ENCODE measurements at regions not wholly inside any gene's neighbourhood (a gene's known extent, or its start where the extent isn't known, plus 50 kb on each side); places are given as distances from the start of the nearest gene placed in this dataset.

DNA sequence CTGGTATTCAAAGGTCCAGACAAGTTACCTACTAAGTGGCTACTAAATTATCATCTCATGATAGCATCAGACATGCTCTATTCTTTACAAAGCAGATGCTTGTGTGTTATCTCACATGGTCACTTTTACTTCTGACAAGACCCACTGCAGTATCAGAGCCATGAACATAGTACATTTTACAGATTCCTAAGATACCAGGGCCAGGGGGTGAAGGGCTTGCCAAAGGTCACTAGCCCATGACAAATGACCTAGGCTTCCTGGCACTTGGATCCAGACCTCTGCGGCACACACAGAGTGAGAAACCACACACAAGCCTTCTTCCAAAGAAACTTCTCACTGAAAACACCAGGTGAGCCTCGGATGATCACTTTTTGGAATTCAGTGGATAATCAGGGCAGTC lies 446.8 kb downstream of the EIPR1 start:
- peaks cover 0 to 12% (median 3%) of the 10 kb centered on the region in 3 donors for H3K9me3 ChIP-seq (ENCODE audit: control extremely low read depth in 1 of 3, control insufficient read depth in 2 of 3, insufficient read depth in 1 of 3, low read length in 2 of 3)
- no peak overlapping the region for H3K27ac ChIP-seq (ENCODE audit: low read length in 2 of 2)
- H3K4me2 ChIP-seq (replicated peaks; ENCODE audit: low read depth, low read length, poor library complexity, severe bottlenecking) = no peak overlapping the region
- H3K4me1 Mint-ChIP-seq = no peaks in the 10 kb centered on the region
- no peak overlapping the region for H3K4me3 Mint-ChIP-seq
- no peaks in the 10 kb centered on the region for H3K27me3 ChIP-seq (replicated peaks in 1 of 4; ENCODE audit: control extremely low read depth in 1 of 4, control insufficient read depth in 3 of 4, insufficient read depth in 4 of 4, low read length in 3 of 4)
- H2AFZ ChIP-seq (ENCODE audit: insufficient read depth, low read depth, low read length, poor library complexity, severe bottlenecking) = no peak overlapping the region
- H3K9ac ChIP-seq (ENCODE audit: low read length) = no peak overlapping the region
- POLR2A ChIA-PET = no interaction called here
- H4K20me1 ChIP-seq (ENCODE audit: control insufficient read depth, insufficient read depth, low read length, poor library complexity, severe bottlenecking) = no peaks in the 10 kb centered on the region
- WGBS (ENCODE audit: insufficient coverage) = no CpG with 5 or more reads among the region's 2 CpGs
- no peak for ATAC-seq (ENCODE audit: low read depth)
- intact Hi-C loops (cut with micrococcal nuclease) = no loop called here
- H3K4me1 ChIP-seq (ENCODE audit: control insufficient read depth in 2 of 2, insufficient read depth in 2 of 2, low read length in 2 of 2) = no peaks in the 10 kb centered on the region
- CTCF ChIA-PET = no interaction called here
- no peaks in the 10 kb centered on the region for H3K79me2 ChIP-seq (ENCODE audit: control insufficient read depth, insufficient read depth, low read length)
- no peak for DNase-seq
- H3K36me3 ChIP-seq (replicated peaks in 1 of 2; ENCODE audit: control extremely low read depth in 1 of 2, control insufficient read depth in 1 of 2, extremely low read depth in 1 of 2, insufficient read depth in 2 of 2, low read length in 1 of 2) = no peaks in the 10 kb centered on the region
- peaks cover 7% of the 10 kb centered on the region for H3K27me3 Mint-ChIP-seq
- H3K9me3 Mint-ChIP-seq (ENCODE audit: insufficient read depth) = no peaks in the 10 kb centered on the region
- TF ChIP-seq CTCF (IDR thresholded peaks at IDR 0.05) (no peak), EZH2 (IDR thresholded peaks at IDR 0.05; ENCODE audit: borderline replicate concordance, insufficient read depth, low read depth, low read length, poor library complexity, severe bottlenecking) (no peak)
- H3K27ac Mint-ChIP-seq = no peak overlapping the region
- H3K4me3 ChIP-seq (ENCODE audit: control extremely low read depth in 1 of 5, extremely low read depth in 1 of 5, insufficient read depth in 1 of 5, low read depth in 2 of 5, low read length in 4 of 5) = no peak overlapping the region

GRCh38 chr2:2926858-2927175 lies 450.8 kb downstream of the EIPR1 start:
- no peak overlapping the region for H3K4me3 Mint-ChIP-seq
- TF ChIP-seq CTCF (IDR thresholded peaks at IDR 0.05) (no peak), EZH2 (IDR thresholded peaks at IDR 0.05; ENCODE audit: borderline replicate concordance, insufficient read depth, low read depth, low read length, poor library complexity, severe bottlenecking) (no peak)

More at GRCh38 chr2:2926858-2927175, 450.8 kb downstream of the EIPR1 start:
- Mint-ChIP-seq H3K4me1 (no peaks in the 10 kb centered on the region), H3K9me3 (ENCODE audit: insufficient read depth) (no peaks in the 10 kb centered on the region), H3K27ac (no peak overlapping the region), H3K27me3 (peaks cover 3% of the 10 kb centered on the region)
- DNase-seq (no peak), ATAC-seq (ENCODE audit: low read depth) (no peak)
- H3K36me3 ChIP-seq (replicated peaks in 1 of 2; ENCODE audit: control extremely low read depth in 1 of 2, control insufficient read depth in 1 of 2, extremely low read depth in 1 of 2, insufficient read depth in 2 of 2, low read length in 1 of 2) = no peaks in the 10 kb centered on the region
- no peak overlapping the region for H3K4me3 ChIP-seq (ENCODE audit: control extremely low read depth in 1 of 5, extremely low read depth in 1 of 5, insufficient read depth in 1 of 5, low read depth in 2 of 5, low read length in 4 of 5)
- H3K27ac ChIP-seq (ENCODE audit: low read length in 2 of 2) = no peak overlapping the region
- ChIA-PET POLR2A (no interaction called here), CTCF (interaction anchor here (0.6 kb wide), 1 partner anchor 1836 kb away, joined by 5 read pairs; no protein-coding TSS in a partner anchor)
- H3K27me3 ChIP-seq (replicated peaks in 1 of 4; ENCODE audit: control extremely low read depth in 1 of 4, control insufficient read depth in 3 of 4, insufficient read depth in 4 of 4, low read length in 3 of 4) = no peaks in the 10 kb centered on the region
- no peaks in the 10 kb centered on the region for H4K20me1 ChIP-seq (ENCODE audit: control insufficient read depth, insufficient read depth, low read length, poor library complexity, severe bottlenecking)
- no peaks in the 10 kb centered on the region for H3K4me1 ChIP-seq (ENCODE audit: control insufficient read depth in 2 of 2, insufficient read depth in 2 of 2, low read length in 2 of 2)
- WGBS (ENCODE audit: insufficient coverage) = no CpG with 5 or more reads among the region's 4 CpGs
- intact Hi-C loops (cut with micrococcal nuclease) = no loop called here
- H3K79me2 ChIP-seq (ENCODE audit: control insufficient read depth, insufficient read depth, low read length) = no peaks in the 10 kb centered on the region
- peaks cover 0 to 3% (median 0%) of the 10 kb centered on the region in 3 donors for H3K9me3 ChIP-seq (ENCODE audit: control extremely low read depth in 1 of 3, control insufficient read depth in 2 of 3, insufficient read depth in 1 of 3, low read length in 2 of 3)
- H3K9ac ChIP-seq (ENCODE audit: low read length) = no peak overlapping the region
- H3K4me2 ChIP-seq (replicated peaks; ENCODE audit: low read depth, low read length, poor library complexity, severe bottlenecking) = no peak overlapping the region
- no peak overlapping the region for H2AFZ ChIP-seq (ENCODE audit: insufficient read depth, low read depth, low read length, poor library complexity, severe bottlenecking)
